ENCODE measurements at regions not wholly inside any gene's neighbourhood (a gene's known extent, or its start where the extent isn't known, plus 50 kb on each side); places are given as distances from the start of the nearest gene placed in this dataset.

- BruUV-seq (replicated peaks), result no TSS peak
- ChIA-PET CTCF (no interaction called here), POLR2A (no interaction called here)
- H3K4me1 Mint-ChIP-seq (ENCODE audit: insufficient read depth, unreplicated experiment), result no peaks in the 10 kb centered on the region
- peaks cover 62% of the 10 kb centered on the region for H3K27me3 Mint-ChIP-seq (ENCODE audit: insufficient read depth, unreplicated experiment)
- H3K4me3 Mint-ChIP-seq (ENCODE audit: unreplicated experiment), result no peak overlapping the region
- H3K27ac Mint-ChIP-seq (ENCODE audit: low read depth, unreplicated experiment), result no peak overlapping the region
- no peak for TF ChIP-seq CTCF (IDR thresholded peaks at IDR 0.05; ENCODE audit: unreplicated experiment)
- DNase-seq (ENCODE audit: unreplicated experiment), result no peak
- no peaks in the 10 kb centered on the region for H3K36me3 Mint-ChIP-seq (ENCODE audit: insufficient read depth, unreplicated experiment)
- intact Hi-C loops (cut with micrococcal nuclease), result no loop called here
- H3K9me3 Mint-ChIP-seq (ENCODE audit: unreplicated experiment), result peaks cover 8% of the 10 kb centered on the region
Observed at GRCh38 chr1:38474738-38475623, 384.6 kb downstream of the RRAGC start.

- ChIA-PET CTCF (no interaction called here), POLR2A (no interaction called here)
- intact Hi-C loops (cut with micrococcal nuclease), result no loop called here
- Mint-ChIP-seq H3K27me3 (ENCODE audit: insufficient read depth, unreplicated experiment) (peaks cover 24% of the 10 kb centered on the region), H3K4me3 (ENCODE audit: unreplicated experiment) (no peak overlapping the region), H3K27ac (ENCODE audit: low read depth, unreplicated experiment) (no peak overlapping the region), H3K9me3 (ENCODE audit: unreplicated experiment) (peaks cover 6% of the 10 kb centered on the region), H3K4me1 (ENCODE audit: insufficient read depth, unreplicated experiment) (no peaks in the 10 kb centered on the region), H3K36me3 (ENCODE audit: insufficient read depth, unreplicated experiment) (no peaks in the 10 kb centered on the region)
- no peak for TF ChIP-seq CTCF (IDR thresholded peaks at IDR 0.05; ENCODE audit: unreplicated experiment)
- DNase-seq (ENCODE audit: unreplicated experiment), result no peak
- no TSS peak for BruUV-seq (replicated peaks)
Observed at GRCh38 chr1:38466487-38466886, 393.1 kb downstream of the RRAGC start.

- intact Hi-C loops (cut with micrococcal nuclease), result no loop called here
- no peaks in the 10 kb centered on the region for H3K9me3 Mint-ChIP-seq (ENCODE audit: unreplicated experiment)
- no peak overlapping the region for H3K27ac Mint-ChIP-seq (ENCODE audit: low read depth, unreplicated experiment)
- H3K4me1 Mint-ChIP-seq (ENCODE audit: insufficient read depth, unreplicated experiment), result no peaks in the 10 kb centered on the region
- no peak for DNase-seq (ENCODE audit: unreplicated experiment)
- H3K4me3 Mint-ChIP-seq (ENCODE audit: unreplicated experiment), result no peak overlapping the region
- H3K36me3 Mint-ChIP-seq (ENCODE audit: insufficient read depth, unreplicated experiment), result no peaks in the 10 kb centered on the region
- POLR2A ChIA-PET, result no interaction called here
- CTCF ChIA-PET, result interaction anchor here (0.7 kb wide), 2 partner anchors 598 to 1740 kb away, joined by 3 read pairs; no protein-coding TSS in a partner anchor
- BruUV-seq (replicated peaks), result no TSS peak
- no peak for TF ChIP-seq CTCF (IDR thresholded peaks at IDR 0.05; ENCODE audit: unreplicated experiment)
- H3K27me3 Mint-ChIP-seq (ENCODE audit: insufficient read depth, unreplicated experiment), result peaks cover 21% of the 10 kb centered on the region
Observed at GRCh38 chr1:38465460-38465859, 394.1 kb downstream of the RRAGC start.

- H3K4me3 Mint-ChIP-seq (ENCODE audit: unreplicated experiment), result no peak overlapping the region
- no peak for TF ChIP-seq CTCF (IDR thresholded peaks at IDR 0.05; ENCODE audit: unreplicated experiment)
- intact Hi-C loops (cut with micrococcal nuclease), result no loop called here
- no peak for DNase-seq (ENCODE audit: unreplicated experiment)
- H3K27me3 Mint-ChIP-seq (ENCODE audit: insufficient read depth, unreplicated experiment), result peaks cover 34% of the 10 kb centered on the region
- H3K36me3 Mint-ChIP-seq (ENCODE audit: insufficient read depth, unreplicated experiment), result no peaks in the 10 kb centered on the region
- POLR2A ChIA-PET, result no interaction called here
- H3K27ac Mint-ChIP-seq (ENCODE audit: low read depth, unreplicated experiment), result no peak overlapping the region
- CTCF ChIA-PET, result interaction anchor here (0.6 to 0.7 kb wide), 2 partner anchors 12 to 485 kb away, joined by 3 read pairs; no protein-coding TSS in a partner anchor
- no TSS peak for BruUV-seq (replicated peaks)
- no peaks in the 10 kb centered on the region for H3K9me3 Mint-ChIP-seq (ENCODE audit: unreplicated experiment)
- no peaks in the 10 kb centered on the region for H3K4me1 Mint-ChIP-seq (ENCODE audit: insufficient read depth, unreplicated experiment)
Observed at GRCh38 chr1:38464071-38464661, 395.4 kb downstream of the RRAGC start.
